Raji (cell line): ENCODE measurements at regions not wholly inside any gene's neighbourhood (a gene's known extent, or its start where the extent isn't known, plus 50 kb on each side); places are given as distances from the start of the nearest gene placed in this dataset.

Source experiments
- POLR2A ChIP-seq: IDR thresholded peaks from 2 replicates; pipeline ENCODE4 v1.6.1; 2011; ENCODE audit warnings: low read depth, low read length, control low read depth; ENCODE audit not compliant: insufficient read depth

- no peak for TF ChIP-seq POLR2A
Observed at GRCh38 chr3:42037318-42037945, 53.7 kb upstream of the TRAK1 start.

DNA sequence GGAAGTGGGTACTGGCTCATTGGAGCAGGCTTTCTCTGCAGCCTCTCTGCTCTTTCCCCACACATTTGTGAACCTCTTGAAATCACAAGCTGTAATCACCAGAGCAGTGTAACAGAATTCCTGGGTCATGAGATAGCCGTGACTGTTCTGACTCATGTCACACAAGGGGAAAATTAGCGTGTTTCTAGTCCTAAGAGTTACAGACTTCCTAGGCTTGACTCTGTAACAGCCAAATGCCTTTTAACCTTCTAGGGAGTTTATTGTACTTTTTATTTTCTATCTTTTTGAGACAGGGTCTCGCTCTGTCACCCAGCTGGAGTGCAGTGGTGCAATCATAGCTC lies 54.7 kb upstream of the TRAK1 start:
- no peak for TF ChIP-seq POLR2A

DNA sequence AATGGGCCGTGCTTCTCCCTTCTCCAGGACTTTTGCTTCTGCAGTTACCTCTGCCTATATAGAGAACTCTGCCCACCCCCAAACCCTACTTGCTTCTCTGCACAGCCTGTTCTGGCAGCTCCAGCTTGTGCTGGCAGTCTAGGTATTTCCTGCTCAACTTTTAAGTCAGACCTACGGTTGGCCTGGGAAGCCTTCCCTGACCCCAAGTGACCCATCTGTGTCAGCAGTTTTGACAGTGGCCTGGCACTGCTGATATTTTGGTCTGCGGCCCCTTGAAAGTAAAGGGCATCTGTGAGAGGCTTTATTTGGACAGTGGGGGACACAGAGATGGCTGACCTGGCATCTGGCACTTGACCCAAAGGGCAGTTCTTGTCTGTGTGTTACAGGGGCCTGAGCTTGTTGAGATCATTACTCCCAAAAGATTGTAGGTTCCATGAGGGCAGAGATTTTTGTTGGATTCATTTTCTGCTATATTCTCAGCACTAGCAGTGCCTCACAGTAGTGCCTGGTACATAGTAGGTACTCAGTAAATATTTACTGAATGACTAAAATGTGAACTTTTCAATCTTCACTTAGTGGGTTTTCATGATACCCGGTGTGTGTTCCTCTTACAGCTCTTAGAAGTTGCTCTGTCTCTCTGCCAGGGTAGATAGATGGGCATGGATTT lies 55.2 kb upstream of the TRAK1 start:
- TF ChIP-seq POLR2A = no peak

GRCh38 chr3:42035007-42035406 lies 56.1 kb upstream of the TRAK1 start:
- no peak for TF ChIP-seq POLR2A

DNA sequence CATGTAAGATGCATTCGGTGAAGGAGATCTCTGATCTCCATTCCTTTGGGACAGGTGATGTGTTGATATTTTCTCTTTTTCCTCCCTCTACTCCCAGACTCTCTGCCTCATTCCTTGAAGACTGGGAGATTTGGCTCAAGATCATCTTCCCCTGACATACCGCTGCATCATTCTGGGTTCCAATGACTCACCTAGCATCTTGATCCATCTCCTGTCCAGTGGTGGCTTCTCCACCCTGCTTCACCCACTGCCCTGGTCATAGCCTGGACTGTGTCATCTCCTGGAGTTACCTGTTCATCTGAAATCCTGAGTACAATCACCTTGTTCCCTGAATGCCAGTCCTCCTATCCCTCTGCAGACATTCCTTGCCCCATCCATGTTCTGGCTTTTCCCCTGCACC lies 57.4 kb upstream of the TRAK1 start:
- TF ChIP-seq POLR2A = no peak

DNA sequence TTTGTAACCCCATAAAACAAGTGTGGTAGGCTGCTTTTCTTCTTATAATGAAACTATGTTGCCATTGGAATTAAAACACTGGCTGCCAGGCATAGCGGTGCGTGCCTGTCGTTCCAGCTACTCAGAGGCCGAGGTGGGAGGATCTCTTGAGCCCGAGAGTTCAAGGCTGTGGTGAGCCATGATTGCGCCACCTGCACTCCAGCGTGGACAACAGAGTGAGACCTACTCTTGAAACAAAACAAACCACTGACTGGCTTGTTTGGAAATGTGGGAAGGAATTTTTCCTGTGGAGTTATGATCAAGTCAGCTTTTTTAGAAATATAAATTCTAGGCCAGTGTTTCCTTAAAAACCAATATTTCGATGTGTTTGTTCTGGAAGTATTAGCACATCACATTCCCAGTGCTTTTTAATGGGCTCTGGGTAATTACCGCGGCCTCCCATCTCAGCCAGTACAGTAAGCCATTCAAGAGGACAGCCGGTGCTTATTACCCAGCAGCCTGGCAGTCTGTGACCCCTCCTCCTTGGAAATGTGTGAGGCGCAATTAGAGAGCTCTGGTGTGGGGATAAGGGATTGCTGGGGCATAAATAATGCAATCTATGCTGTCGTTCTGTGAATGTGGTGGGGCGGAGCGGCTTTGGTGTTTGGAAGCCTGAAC lies 58.3 kb upstream of the TRAK1 start:
- no peak for TF ChIP-seq POLR2A

DNA sequence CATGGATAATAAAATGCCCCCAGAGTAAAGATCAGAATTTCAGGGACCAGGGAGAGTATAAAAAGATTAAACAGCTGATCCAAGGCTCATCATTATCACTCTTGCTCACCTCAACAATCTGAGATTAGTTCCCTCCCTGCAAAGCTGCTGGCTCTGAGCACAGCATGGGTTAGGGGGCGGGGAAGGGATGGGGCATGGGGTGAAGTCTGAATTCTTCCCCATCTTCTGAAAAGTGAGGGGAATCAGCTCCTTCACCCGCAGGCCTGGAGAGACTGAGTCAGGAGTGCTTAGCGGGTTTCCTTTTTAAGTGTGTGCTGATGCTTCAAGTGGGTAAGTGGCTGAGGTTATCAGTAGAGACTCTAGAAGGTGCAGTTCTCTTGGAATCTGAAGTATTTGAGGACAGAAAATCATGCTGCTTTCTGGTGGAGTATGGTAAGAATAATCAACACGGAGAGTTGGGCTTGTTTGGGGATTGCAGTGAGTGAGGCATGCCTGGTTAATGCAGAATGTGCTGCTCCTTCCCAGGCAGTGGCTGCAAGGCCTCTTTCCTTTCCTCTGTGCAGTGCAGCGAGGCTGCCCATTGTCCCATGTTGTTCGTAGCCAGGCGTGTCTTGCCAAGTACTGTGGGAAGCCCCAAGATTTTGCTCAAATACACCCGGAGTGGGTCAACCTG lies 59.2 kb upstream of the TRAK1 start:
- TF ChIP-seq POLR2A = no peak

DNA sequence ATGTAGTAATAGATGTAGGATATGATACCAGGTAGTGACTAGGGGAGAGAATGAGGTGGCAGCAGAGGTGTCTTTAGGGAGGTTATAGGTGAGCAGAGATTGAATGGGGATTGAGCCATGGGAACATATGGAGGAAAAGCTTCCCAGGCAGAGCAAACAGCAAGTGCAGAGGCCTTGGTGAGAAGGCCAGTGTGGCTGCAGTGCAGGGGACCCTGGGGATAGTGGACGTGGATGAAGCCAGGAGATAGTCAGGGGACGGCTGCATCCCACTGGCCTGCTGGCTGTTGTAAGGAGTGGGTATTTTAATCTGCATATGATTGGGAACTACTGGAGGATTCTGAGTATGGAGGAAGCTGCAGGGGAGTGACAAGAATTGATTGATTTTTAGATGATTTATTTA lies 62.7 kb upstream of the TRAK1 start:
- no peak for TF ChIP-seq POLR2A

DNA sequence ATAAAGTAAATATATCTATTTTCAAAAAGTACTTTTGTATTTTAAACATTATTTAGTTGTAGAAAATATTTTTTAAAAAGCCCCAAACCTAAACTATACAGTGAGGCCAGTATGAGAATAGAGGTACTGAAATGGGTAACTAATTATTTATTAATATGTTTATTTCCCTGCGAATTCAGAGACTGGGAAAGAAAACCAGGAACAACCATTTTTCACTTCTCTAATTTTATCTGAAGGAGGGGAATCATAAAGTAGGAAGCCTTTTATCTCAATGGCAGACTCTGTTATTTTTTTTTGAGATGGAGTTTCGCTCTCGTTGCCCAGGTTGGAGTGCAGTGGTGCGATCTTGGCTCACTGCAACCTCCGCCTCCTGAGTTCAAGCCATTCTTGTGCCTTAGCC lies 63.6 kb upstream of the TRAK1 start:
- TF ChIP-seq POLR2A = no peak

DNA sequence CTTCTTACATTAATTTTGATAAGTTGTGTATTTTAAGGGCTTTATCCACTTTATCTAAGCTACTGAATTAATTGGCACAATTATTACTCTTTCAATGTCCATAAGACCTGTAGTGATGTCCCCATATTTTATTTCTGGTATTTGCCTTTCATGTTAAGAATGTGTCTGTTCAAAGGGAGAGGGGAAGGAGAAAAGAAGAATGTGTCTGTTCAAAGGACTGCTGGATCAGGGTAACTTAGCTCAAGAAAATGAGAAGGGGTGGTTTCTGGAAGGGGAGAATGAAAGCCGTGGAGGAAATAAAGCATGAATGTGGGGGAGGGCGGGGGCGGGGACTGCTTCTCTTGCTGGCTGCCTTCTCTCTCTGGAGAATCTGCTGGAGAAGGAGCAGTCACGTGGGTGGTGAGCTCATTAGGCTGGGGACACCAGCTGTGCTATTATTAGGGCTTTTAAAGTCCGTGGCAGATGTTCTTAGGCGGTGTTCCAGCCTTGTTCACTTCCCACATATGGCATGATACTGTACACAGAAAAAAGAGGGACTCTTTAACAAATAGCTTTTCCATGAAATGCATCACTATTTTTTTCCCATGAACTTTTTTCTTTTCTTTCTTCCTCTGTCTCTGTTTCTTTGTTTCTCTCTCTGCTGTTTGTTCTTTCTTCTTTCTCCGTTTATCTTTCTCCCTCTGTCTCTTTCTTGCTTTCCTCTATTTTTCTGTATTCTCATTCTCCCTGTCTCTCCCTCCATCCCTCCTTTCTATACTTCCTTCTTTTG lies 63.7 kb upstream of the ULK4 start:
- TF ChIP-seq POLR2A = no peak

- no peak for TF ChIP-seq POLR2A
Observed at GRCh38 chr3:42024591-42025351, 62.9 kb upstream of the ULK4 start.

GRCh38 chr3:42023380-42023779 lies 61.5 kb upstream of the ULK4 start:
- TF ChIP-seq POLR2A = no peak

DNA sequence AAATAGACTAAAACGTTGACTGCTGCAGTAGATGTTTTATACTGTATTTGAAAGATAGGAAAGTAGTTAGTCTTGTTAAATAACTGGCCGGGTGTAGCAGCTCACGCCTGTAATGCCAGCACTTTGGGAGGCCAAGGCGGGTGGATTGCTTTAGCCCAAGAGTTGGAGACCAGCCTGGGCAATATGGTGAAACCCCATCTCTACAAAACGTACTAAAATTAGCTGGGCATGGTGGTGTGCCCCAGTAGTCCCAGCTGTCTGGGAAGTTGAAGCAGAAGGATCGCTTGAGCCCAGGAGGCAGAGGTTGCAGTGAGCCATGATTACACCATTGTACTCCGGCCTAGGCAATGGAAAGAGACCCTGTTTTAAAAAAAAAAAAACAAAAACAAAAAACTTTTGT lies 60.5 kb upstream of the ULK4 start:
- TF ChIP-seq POLR2A = no peak

- TF ChIP-seq POLR2A = no peak
Observed at GRCh38 chr3:42020684-42021307, 58.9 kb upstream of the ULK4 start.
